Tibial nerve (tissue), 4 donors: ENCODE measurements at regions not wholly inside any gene's neighbourhood (a gene's known extent, or its start where the extent isn't known, plus 50 kb on each side); places are given as distances from the start of the nearest gene placed in this dataset.
"Not testable (repeated sequence)": the region's sequence is repeated elsewhere in the genome, so short reads cannot be mapped to it uniquely, and the experiment has no call there.

Experiments
- DNase-seq, 2 donors: peaks; one replicate each; pipeline ENCODE4 v3.0.0-alpha.2; 2019; ENCODE audit warnings: low spot score in 2 of 2
- H3K27ac ChIP-seq, 4 donors: fragments of 200-600 bp; sonication (generic) in 3 of 4; one replicate each; pipeline ENCODE4 v1.5.1; 2017 to 2019; ENCODE audit warnings: mild to moderate bottlenecking in 1 of 4
- H3K27me3 ChIP-seq, 2 donors: fragments of 200-600 bp; sonication (generic) in 1 of 2; one replicate each; pipeline versions ENCODE4 v1.5.1 to v1.6.0; 2017 to 2019
- H3K36me3 ChIP-seq, 3 donors: fragments of 200-600 bp; sonication (generic); one replicate each; pipeline ENCODE4 v1.5.1; 2018 to 2019
- H3K4me1 ChIP-seq, 4 donors: fragments of 200-600 bp; sonication (generic) in 3 of 4; one replicate each; pipeline ENCODE4 v1.5.1; 2017 to 2019
- H3K4me3 ChIP-seq, 4 donors: fragments of 200-600 bp; sonication (generic) in 3 of 4; one replicate each; pipeline ENCODE4 v1.5.1; 2017 to 2019; ENCODE audit warnings: mild to moderate bottlenecking in 1 of 4, moderate library complexity in 1 of 4
- H3K9me3 ChIP-seq, 4 donors: fragments of 200-600 bp; sonication (generic) in 3 of 4; one replicate each; pipeline ENCODE4 v1.5.1; 2017 to 2019
- CTCF ChIP-seq, 5 experiments: fragments of 200-600 bp in 3 of 5; fragments of 450-650 bp in 2 of 5; sonication (generic) in 3 of 5; IDR thresholded peaks; one replicate each; pipeline ENCODE4 v1.5.1; 2016 to 2019; ENCODE audit warnings: antibody characterized with exemption in 5 of 5, mild to moderate bottlenecking in 3 of 5, moderate library complexity in 2 of 5
- EP300 ChIP-seq, 2 donors: sonication (generic); formaldehyde crosslinking; IDR thresholded peaks; one replicate each; pipeline ENCODE4 v1.6.1; 2017; ENCODE audit warnings: antibody characterized with exemption in 2 of 2, mild to moderate bottlenecking in 1 of 2
- POLR2A ChIP-seq, 2 donors: fragments of 450-650 bp; IDR thresholded peaks; one replicate each; pipeline ENCODE4 v1.6.1; 2017; ENCODE audit warnings: antibody characterized with exemption in 2 of 2, mild to moderate bottlenecking in 2 of 2, moderate library complexity in 2 of 2
- WGBS, 2 donors: methylation state at CpG; one replicate each; pipeline ENCODE4 v1.1.5; 2018; 5-methylcytosine and 5-hydroxymethylcytosine counted together

- WGBS, 2 donors: 68 to 73% methylated on average over 2 of the region's 2 CpGs
- no peaks in the 10 kb centered on the region for H3K4me1 ChIP-seq
- no peak overlapping the region for H3K4me3 ChIP-seq
- H3K27ac ChIP-seq: no peak overlapping the region
- TF ChIP-seq CTCF (IDR thresholded peaks at IDR 0.05): no peak
- TF ChIP-seq POLR2A (IDR thresholded peaks at IDR 0.05): no peak
- TF ChIP-seq EP300 (IDR thresholded peaks at IDR 0.05): no peak
- H3K27me3 ChIP-seq: no peaks in the 10 kb centered on the region
- H3K36me3 ChIP-seq: no peaks in the 10 kb centered on the region
- H3K9me3 ChIP-seq: peaks cover 0 to 12% (median 0%) of the 10 kb centered on the region in 4 donors
- DNase-seq: no peak
Observed at GRCh38 chr3:3654916-3655315, 144.3 kb upstream of the LRRN1 start.

DNA sequence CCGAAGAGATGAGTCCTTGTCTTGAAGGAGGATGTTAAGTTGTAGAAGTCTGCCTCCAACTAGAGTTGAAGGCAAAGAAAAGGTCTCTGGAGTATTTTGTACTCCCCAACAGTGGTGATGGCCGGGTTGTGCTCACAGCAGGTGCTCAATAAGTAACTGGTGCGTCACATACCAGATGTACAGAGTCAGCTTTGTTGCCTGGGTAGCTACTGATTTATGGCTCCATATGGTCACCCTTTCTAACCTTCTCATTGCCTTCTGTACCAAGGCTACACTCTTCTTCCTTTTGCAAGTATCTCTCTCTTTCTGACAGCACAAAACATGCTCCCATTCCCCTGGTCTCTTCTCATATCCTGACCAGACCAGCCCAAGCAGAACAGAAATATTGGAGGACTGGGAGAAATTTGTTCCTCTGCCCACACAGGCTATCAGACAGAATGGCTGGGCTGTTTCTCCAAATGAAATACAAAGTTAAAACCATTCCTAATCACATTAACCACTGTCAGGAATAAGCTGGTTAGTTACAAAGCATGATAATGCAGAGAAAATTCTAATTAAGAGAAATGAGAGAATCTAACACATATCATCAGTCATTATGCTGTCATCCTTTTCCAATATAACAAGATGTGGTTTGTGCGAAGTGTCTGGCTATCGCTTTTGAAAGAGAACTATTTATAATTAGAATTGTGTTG is 150.1 kb upstream of the LRRN1 start:
- Histone ChIP-seq H3K36me3 (no peaks in the 10 kb centered on the region), H3K27ac (no peak overlapping the region), H3K4me3 (no peak overlapping the region), H3K9me3 (no peaks in the 10 kb centered on the region), H3K27me3 (no peaks in the 10 kb centered on the region), H3K4me1 (no peaks in the 10 kb centered on the region)
- no peak for TF ChIP-seq POLR2A (IDR thresholded peaks at IDR 0.05)
- no peak for TF ChIP-seq EP300 (IDR thresholded peaks at IDR 0.05)
- TF ChIP-seq CTCF (IDR thresholded peaks at IDR 0.05): no peak
- no peak for DNase-seq
- 82 to 88% methylated on average over 5 of the region's 5 CpGs for WGBS, 2 donors

GRCh38 chr3:3646934-3647333 is 152.3 kb upstream of the LRRN1 start:
- Histone ChIP-seq H3K4me1 (no peaks in the 10 kb centered on the region), H3K4me3 (no peak overlapping the region), H3K27ac (no peak overlapping the region), H3K9me3 (no peaks in the 10 kb centered on the region), H3K36me3 (no peaks in the 10 kb centered on the region), H3K27me3 (no peaks in the 10 kb centered on the region)
- 54 to 74% methylated on average over 2 of the region's 2 CpGs for WGBS, 2 donors
- no peak for DNase-seq
- no peak for TF ChIP-seq EP300 (IDR thresholded peaks at IDR 0.05)
- no peak for TF ChIP-seq POLR2A (IDR thresholded peaks at IDR 0.05)
- no peak for TF ChIP-seq CTCF (IDR thresholded peaks at IDR 0.05)

GRCh38 chr3:3646103-3646844 is 153.0 kb upstream of the LRRN1 start:
- DNase-seq, H3K27me3 ChIP-seq, H3K27ac ChIP-seq, H3K9me3 ChIP-seq, H3K4me1 ChIP-seq, H3K36me3 ChIP-seq, H3K4me3 ChIP-seq: not testable (repeated sequence)
- 72 to 76% methylated on average over 13 of the region's 13 CpGs for WGBS, 2 donors

DNA sequence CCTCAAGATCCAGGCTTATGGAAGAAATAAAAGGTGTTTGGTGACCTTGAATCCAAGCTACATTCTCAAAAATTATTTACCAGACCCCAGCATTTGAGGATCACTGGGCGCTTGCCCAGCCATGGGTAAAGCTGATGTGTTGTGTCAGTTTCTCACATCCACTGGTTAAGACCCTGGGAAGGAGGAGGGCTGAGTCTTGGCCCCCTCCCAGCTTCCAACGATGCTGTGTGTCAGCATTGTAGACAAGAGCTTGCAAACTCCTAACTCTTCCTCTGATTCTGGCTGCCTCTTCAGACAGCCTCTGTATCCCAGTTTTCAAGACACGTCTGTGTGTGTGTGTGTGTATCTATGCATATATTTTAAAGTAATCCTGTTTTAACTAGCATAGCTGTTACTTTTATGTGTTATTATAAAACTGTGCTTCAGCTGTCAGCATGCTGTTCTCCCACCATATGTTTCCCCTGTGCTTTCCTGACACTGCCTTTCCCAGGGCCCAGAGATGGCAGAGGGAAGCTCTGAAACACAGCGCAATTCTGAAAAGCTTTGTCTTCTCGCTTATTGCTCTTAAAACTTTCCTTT is 157.3 kb upstream of the LRRN1 start:
- Histone ChIP-seq H3K27ac (no peak overlapping the region), H3K4me1 (no peaks in the 10 kb centered on the region), H3K9me3 (no peaks in the 10 kb centered on the region), H3K27me3 (no peaks in the 10 kb centered on the region), H3K4me3 (no peak overlapping the region), H3K36me3 (no peaks in the 10 kb centered on the region)
- TF ChIP-seq EP300 (IDR thresholded peaks at IDR 0.05) (no peak), POLR2A (IDR thresholded peaks at IDR 0.05) (no peak), CTCF (IDR thresholded peaks at IDR 0.05) (no peak)
- no peak for DNase-seq
- 67 to 81% methylated on average over 5 of the region's 5 CpGs for WGBS, 2 donors
